ENCODE measurements at regions not wholly inside any gene's neighbourhood (a gene's known extent, or its start where the extent isn't known, plus 50 kb on each side); places are given as distances from the start of the nearest gene placed in this dataset.

GRCh38 chr12:118706437-118706836, 274.9 kb upstream of the SRRM4 start:
- DNase-seq = no peak

DNA sequence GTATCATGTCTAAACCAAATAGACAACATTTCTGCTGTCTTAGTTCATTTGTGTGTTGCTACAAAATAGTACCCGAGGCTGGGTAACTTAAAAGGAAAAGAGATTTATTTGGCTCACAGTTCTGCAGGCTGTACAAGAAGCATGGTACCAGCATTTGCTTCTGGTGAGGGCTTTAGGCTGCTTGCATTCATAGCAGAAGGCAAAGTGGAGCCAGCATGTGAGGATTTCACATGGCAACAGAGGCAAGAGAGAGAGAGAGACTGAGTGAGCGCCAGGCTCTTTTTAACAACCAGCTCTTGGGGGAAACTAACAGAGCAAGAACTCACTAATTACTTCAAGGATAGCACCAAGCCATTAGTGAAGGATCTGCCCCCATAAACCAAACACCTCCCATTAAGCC, 271.4 kb upstream of the SRRM4 start:
- no peak for DNase-seq

DNA sequence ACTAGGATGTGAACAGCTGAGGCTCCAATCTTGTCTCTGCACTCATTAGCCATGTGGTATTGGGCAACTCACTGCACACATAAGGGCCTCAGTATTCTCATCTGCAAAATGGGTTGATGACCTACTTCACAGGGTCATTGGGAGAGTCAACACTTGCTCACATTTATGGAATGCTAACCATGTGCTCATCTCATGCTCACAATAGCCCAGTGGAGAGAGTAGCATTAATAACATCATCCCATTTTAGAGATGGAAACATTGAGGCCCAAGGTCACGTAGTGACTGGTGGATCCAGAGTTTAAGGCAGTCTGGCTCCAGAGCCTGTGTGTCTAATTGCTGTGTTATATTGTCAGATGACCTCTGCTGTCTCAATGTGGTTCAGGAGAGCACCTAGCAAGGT, 270.2 kb upstream of the SRRM4 start:
- DNase-seq = no peak

DNA sequence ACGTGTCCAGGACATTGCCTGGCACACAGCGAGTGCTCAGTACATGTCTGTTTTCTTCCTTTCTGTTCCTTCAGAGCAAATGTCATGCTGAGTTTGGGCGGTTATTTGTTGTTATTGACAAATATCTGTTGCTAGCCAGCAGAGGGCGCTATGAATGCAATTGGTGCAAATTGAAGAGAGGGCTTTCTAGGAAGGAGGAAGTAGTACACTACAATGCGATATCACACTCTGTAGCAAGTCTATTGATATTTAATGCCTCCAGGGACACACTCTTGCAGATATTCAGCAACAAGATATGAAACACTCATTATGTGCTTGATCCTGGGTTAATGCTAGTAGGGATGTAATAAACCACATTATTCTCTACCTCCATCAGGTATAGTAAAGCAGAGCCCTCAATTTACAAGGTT, 267.3 kb upstream of the SRRM4 start:
- DNase-seq = peak; percentile 3

DNA sequence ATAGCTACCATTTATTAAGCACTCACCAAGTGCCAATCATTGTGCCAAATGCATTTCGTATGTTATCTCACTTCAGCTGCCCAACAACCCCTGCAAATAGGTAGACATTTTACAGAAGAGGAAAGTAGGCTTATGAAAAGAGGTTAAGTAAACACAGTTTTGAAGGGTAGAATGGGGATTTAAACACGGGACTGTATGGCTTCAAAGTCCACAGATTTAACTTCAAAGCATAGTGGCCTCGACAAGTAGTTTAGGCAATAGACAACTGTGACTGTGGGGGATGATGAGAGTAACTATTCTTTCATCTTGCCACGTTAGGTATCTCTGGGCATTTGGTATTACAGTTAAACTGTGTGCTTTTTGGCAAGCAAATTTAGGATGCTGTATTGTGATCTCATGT, 266.8 kb upstream of the SRRM4 start:
- DNase-seq = no peak

DNA sequence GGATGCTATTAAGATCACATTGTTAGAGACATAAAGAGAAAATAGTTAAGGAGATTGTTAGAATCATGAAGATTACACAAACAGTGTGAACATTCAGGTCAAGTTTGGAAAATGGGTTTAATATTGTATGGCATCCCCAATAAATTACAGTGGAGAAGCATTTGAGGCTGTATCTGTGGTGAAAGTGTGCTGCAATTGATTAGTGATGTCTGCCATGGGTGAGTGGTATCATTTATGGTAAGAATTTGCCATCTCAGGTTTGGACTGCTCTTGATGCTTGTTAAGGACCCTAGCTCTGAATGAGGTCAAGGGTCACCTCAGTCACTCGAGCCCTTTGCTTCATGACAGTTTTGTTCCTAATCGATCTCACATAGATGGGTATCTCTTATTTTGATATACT, 265.7 kb upstream of the SRRM4 start:
- DNase-seq = no peak

DNA sequence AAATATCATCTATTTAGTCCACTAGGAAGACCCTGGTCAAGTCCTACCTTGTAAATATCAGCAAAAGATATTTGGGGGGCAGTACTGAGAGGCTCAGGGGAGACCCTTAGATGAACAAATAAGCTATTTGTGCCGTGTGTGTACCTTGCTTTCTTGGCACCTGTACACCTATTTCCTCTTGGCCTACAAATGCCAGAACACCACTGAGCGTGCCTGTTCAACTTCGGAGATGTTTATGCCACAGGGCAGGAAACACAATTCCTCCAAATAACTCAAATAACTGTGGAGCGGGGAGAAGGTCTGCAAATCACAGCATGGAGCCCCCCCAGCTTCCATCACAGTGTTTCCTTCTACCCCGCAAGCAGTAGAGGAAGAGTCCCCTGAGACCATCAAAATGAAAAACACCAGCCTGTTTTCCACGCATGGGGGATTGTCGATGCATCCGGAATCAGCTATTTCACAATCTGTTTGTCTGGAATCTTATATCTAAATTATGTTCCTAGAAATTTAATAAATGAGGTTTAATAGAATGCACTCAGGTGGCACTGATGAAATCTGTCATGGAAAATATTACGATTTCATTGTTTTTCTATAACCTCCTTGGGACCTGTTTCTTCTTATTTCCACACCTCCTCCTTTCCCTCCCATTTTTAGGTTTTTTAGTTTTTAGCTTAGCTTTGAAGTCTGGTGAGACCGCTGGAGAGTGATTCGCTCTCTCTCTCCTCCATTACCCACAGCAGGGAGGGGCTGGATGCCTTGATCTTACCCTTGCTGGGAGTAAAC, 254.0 kb upstream of the SRRM4 start:
- DNase-seq = no peak

GRCh38 chr12:118727979-118728366, 253.4 kb upstream of the SRRM4 start:
- no peak for DNase-seq

DNA sequence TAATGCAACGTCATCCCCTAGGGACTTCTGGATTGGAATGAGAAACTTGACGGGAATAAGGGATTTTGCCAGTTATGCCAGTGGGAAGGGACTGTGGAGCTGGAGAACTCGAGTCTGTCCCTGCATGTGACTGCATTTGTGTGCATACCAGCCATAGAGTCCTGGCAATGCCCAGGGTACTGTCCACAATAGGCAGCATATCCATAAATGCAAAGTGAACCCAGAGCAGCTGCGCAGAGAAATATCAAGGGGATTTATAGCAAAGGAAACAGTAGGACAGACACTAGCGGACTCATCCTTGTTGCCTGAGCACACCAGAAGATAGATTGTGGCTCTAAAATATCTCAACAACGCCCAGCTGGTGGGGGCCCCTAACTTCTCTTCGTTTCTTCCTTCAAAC, 247.1 kb upstream of the SRRM4 start:
- no peak for DNase-seq

GRCh38 chr12:118737985-118738540, 243.3 kb upstream of the SRRM4 start:
- no peak for DNase-seq

- DNase-seq = no peak
Measured at GRCh38 chr12:118741194-118741593, 240.1 kb upstream of the SRRM4 start.

GRCh38 chr12:118742431-118742830, 238.9 kb upstream of the SRRM4 start:
- DNase-seq = no peak

- DNase-seq = no peak
Measured at GRCh38 chr12:118743896-118744700, 237.2 kb upstream of the SRRM4 start.

- DNase-seq = no peak
Measured at GRCh38 chr12:118746176-118746575, 235.2 kb upstream of the SRRM4 start.

DNA sequence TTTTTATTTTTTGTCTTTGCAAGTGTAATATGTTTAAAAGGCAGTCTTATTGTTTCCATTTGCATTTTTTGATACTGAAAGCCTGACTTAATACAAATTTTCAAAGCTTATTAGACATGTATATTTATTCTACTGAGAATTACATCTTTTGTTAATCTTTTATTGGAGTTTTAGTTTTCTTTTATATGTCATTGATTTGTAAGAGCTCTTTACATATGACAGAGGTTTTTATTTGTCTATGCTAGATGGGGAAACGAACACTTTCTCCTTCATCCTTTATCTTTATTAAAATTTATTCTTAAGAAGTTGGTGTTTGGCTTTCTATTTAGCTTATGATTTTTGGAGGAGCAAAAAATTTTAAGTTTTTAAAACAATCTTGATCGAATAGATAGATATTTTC, 234.4 kb upstream of the SRRM4 start:
- no peak for DNase-seq

DNA sequence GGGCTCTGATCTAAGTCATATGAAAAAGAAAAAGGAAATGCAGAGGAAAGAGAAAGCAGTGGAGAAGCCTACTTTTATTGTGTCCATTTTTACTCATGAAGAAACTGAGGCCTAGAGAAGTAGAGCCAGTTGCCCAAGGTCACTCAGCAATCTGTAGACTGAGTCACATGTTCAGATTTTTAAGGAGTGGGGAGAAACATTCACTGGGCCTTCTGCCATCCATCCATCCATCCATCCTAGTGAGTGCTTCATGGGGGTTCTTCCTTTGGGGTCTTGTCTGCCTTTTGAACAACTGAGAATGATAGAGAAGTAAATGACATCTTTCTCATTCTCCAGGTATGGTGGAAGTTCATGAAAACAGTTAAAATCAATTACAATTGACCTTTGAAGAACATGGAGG, 233.6 kb upstream of the SRRM4 start:
- DNase-seq = no peak

DNA sequence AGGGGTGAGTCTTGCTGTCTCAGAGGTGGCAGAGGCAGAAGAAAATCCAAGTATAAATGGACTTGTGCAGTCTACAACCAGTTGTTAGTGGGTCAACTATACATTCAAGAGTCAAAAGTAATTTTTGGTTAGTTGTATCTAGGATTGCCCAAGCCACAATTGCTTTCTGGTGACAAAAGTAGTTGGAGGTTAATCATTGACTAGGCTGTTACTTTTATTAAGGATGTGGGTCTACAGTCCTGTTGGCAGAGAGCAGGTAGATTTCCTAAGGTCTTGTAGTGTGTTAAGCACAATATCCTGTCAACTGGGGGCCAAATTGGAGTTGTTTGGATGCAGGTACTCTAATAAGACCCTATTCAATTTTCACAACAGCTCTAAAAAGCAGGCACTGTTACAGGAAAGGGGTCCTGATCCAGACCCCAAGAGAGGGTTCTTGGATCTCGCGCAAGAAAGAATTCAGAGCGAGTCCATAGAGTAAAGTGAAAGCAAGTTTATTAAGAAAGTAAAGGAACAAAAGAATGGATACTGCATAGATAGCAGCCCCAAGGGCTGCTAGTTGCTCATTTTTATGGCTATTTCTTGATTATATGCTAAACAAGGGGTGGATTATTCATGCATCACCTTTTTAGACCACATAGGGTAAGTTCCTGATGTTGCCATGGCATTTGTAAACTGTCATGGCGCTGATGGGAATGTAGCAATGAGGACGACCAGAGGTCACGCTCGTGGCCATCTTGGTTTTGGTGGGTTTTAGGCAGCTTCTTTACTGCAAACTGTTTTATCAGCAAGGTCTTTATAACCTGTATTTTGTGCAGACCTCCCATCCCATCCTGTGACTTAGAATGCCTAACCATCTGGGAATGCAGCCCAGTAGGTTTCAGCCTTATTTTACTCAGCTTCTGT, 232.6 kb upstream of the SRRM4 start:
- no peak for DNase-seq

DNA sequence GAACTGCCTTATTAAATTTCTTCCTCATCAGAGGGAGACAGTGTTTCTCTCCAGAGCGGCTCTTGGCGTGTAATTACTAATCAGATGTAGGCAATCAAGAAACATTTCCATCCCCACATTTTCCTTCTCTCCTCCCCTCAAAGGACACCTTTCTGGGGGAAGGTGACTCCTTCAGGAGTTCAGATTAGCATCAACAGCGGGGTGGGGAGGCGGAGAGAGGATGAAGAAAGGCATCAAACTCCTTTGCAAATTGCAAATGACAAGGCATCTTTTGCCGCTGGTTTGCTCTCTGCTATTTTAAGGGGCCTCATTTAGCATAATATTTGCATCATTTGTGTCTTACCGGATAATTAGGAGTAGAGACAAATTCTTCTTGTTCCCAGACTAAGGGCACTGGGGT, 231.7 kb upstream of the SRRM4 start:
- no peak for DNase-seq

- no peak for DNase-seq
Measured at GRCh38 chr12:118750666-118751065, 230.7 kb upstream of the SRRM4 start.

- DNase-seq = no peak
Measured at GRCh38 chr12:118751355-118751754, 230.0 kb upstream of the SRRM4 start.

- DNase-seq = no peak
Measured at GRCh38 chr12:118760623-118761022, 220.7 kb upstream of the SRRM4 start.

GRCh38 chr12:118763234-118763633, 218.1 kb upstream of the SRRM4 start:
- no peak for DNase-seq

Measured in stimulated activated CD4-positive, alpha-beta T cell treated with anti-CD3 and anti-CD28 coated beads, Interleukin-1b, Interleukin-23, amount 100 ng/mL, for 48 hours (primary cell).